Stimulated activated naive B cell treated with anti-CD40 and anti-IgM and Interleukin-4, amounts not matched to agents 10 μg/mL and 1 μg/mL and 100 μg/mL, for 72 hours (primary cell): ENCODE measurements at regions not wholly inside any gene's neighbourhood (a gene's known extent, or its start where the extent isn't known, plus 50 kb on each side); places are given as distances from the start of the nearest gene placed in this dataset.
A peak's percentile ranks its signal among the peaks of the same experiment; 100 is the strongest.
"Not testable (repeated sequence)": the region's sequence is repeated elsewhere in the genome, so short reads cannot be mapped to it uniquely, and the experiment has no call there.

ENCODE experiments used
- ATAC-seq, 2 donors: fragments of 150-1000 bp; cut with Tn5 transposase; replicated peaks; 2 replicates each; pipeline ENCODE4 v1.10.0; 2021; ENCODE audit warnings: moderate library complexity in 1 of 2
- DNase-seq: peaks from one replicate; pipeline ENCODE4 v3.0.0; 2021
- H3K27ac Mint-ChIP-seq: one replicate; pipeline ENCODE4 v1.8.0; 2022; ENCODE audit warnings: mild to moderate bottlenecking, mixed read lengths
- H3K27me3 Mint-ChIP-seq, 2 donors: one replicate each; pipeline ENCODE4 v1.8.0; 2022; ENCODE audit warnings: mixed read lengths in 2 of 2
- H3K36me3 Mint-ChIP-seq, 2 donors: one replicate each; pipeline ENCODE4 v1.8.0; 2022; ENCODE audit warnings: mixed read lengths in 2 of 2, mild to moderate bottlenecking in 1 of 2
- H3K4me1 Mint-ChIP-seq, 2 donors: one replicate each; pipeline ENCODE4 v1.8.0; 2022; ENCODE audit warnings: mixed read lengths in 2 of 2, mild to moderate bottlenecking in 1 of 2
- H3K4me3 Mint-ChIP-seq, 2 donors: one replicate each; pipeline ENCODE4 v1.8.0; 2022; ENCODE audit warnings: mild to moderate bottlenecking in 2 of 2, mixed read lengths in 2 of 2, moderate library complexity in 1 of 2
- H3K9me3 Mint-ChIP-seq, 2 donors: one replicate each; pipeline ENCODE4 v1.8.0; 2022; ENCODE audit warnings: mixed read lengths in 2 of 2, mild to moderate bottlenecking in 1 of 2

DNA sequence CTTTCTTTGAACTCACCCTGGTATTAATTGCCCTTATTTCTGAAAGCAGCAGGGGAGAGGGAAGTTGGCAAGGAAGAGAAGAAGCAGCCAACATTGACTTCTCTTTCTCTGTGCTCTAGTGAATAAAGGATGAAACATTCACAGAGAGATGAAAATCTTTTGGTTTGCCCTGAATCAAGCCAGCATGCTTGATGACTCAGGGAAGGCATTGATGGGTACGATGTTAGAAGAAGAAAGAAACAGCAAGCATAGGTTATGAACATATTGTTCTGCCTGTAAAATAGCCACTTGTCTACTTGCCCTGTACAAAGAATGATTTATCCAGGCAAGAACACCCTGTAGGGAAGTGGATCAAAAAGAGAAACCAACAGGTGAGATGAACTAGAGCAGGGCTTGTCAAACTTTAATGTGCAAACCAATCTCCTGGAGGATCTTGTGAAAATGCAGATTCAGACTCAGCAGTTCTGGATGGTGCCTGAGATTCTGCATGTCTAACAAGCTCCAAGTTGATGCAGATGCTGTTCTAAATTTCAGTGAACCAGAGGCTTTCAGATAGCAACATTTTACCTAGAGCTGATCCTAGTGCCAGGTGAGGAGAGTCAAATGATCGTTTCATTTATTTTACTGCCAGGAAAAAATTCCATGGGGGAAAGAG is 586.6 kb upstream of the TLE4 start:
- Mint-ChIP-seq H3K27me3 (peaks cover 4 to 13% of the 10 kb centered on the region in 2 donors), H3K9me3 (peaks cover 0 to 2% of the 10 kb centered on the region in 2 donors), H3K4me3 (no peak overlapping the region), H3K4me1 (no peaks in the 10 kb centered on the region), H3K36me3 (no peaks in the 10 kb centered on the region), H3K27ac (no peak overlapping the region)
- no peak for ATAC-seq
- no peak for DNase-seq

DNA sequence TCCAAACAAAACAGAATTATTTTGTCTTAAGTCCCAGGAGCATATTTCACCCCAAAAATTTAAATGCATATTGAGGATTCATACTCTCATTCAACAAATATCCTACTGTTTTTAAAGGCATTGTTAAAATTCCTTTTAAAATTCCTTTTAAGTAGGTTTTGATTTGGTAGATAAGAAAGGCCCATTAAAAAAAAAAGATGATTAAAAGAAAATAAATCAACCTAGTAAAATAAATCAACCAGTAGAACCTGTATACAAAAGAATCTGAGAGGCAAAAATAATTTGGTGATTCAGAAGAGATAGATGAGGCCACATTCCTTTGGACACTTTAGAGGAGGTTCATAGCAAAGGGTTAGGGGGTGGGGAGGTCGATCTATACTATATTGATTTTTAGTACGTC is 585.3 kb upstream of the TLE4 start:
- ATAC-seq (no peak), DNase-seq (no peak)
- Mint-ChIP-seq H3K36me3 (no peaks in the 10 kb centered on the region), H3K4me3 (no peak overlapping the region), H3K9me3 (peaks cover 0 to 2% of the 10 kb centered on the region in 2 donors), H3K27me3 (peaks cover 2 to 13% of the 10 kb centered on the region in 2 donors), H3K4me1 (no peaks in the 10 kb centered on the region), H3K27ac (no peak overlapping the region)

DNA sequence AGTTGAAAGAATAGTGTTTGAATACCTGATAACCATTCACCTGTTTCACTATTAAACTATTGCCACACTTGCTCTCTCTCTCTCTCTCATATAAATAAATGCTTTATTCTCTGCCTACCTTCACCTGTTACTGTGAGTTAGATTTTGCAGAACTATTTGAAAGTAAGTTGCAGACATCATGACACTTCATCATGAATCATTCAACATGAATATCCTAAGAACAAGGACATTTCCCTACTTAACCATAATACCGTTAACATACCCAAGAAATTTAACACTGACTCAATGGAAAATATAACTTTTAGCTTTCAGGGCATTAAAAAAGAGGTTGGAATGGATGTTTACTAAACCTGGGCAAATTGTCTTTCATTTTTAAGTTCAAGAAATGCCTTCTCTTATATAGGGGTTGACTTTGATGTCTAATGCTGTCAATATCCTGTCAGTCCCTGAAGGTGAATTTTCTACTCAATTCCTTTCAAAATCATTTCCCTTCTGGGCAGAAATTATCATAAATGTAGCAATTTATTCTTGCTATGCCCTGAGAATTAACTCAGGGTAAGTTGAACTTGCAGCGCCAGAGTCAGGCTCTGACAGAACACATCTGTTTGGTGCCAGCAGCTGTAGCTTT is 582.6 kb upstream of the TLE4 start:
- no peak overlapping the region for H3K4me3 Mint-ChIP-seq
- peaks cover 0 to 2% of the 10 kb centered on the region in 2 donors for H3K9me3 Mint-ChIP-seq
- no peak overlapping the region for H3K27ac Mint-ChIP-seq
- H3K4me1 Mint-ChIP-seq, result no peaks in the 10 kb centered on the region
- DNase-seq (no peak), ATAC-seq (no peak)
- peaks cover 0 to 12% of the 10 kb centered on the region in 2 donors for H3K27me3 Mint-ChIP-seq
- no peaks in the 10 kb centered on the region for H3K36me3 Mint-ChIP-seq

DNA sequence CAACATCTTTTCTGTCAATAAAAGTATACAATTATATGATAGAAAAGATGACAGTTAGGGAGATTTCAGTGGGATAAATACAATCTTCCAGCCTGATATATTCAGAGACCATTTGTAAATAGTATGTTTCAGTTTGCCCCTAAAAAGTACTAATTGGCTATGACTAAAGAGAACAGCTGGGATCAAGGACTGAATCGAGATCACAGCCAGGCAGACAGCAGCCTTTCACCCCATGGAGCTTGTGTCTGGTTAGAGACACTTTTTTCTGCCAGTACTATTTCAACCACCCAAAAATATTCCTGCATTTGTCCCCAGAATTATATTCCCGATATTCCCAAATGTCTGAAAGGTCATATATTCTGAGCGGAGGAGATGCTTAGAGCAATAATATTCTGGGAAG is 577.3 kb upstream of the TLE4 start:
- H3K27ac Mint-ChIP-seq, result no peak overlapping the region
- peaks cover 0 to 2% of the 10 kb centered on the region in 2 donors for H3K9me3 Mint-ChIP-seq
- ATAC-seq (no peak), DNase-seq (no peak)
- H3K36me3 Mint-ChIP-seq, result no peaks in the 10 kb centered on the region
- H3K4me3 Mint-ChIP-seq, result no peak overlapping the region
- H3K4me1 Mint-ChIP-seq, result no peaks in the 10 kb centered on the region
- H3K27me3 Mint-ChIP-seq, result no peaks in the 10 kb centered on the region

DNA sequence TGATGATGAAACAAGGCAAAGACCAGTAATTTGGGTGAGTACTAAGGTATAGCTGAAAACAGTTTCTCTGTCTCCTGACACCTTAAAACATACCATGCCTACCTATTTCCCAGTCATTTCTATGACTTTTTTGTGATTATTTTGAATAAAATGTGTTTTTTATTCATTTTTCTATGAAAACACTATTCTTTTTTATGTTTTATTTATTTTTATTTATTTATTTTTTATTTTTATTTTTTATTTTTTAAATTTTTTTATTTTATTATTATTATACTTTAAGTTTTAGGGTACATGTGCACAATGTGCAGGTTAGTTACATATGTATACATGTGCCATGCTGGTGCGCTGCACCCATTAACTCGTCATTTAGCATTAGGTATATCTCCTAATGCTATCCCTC is 576.8 kb upstream of the TLE4 start:
- not testable (repeated sequence) for H3K4me3 Mint-ChIP-seq, H3K27me3 Mint-ChIP-seq, DNase-seq, H3K36me3 Mint-ChIP-seq, H3K4me1 Mint-ChIP-seq, H3K27ac Mint-ChIP-seq, ATAC-seq, H3K9me3 Mint-ChIP-seq

DNA sequence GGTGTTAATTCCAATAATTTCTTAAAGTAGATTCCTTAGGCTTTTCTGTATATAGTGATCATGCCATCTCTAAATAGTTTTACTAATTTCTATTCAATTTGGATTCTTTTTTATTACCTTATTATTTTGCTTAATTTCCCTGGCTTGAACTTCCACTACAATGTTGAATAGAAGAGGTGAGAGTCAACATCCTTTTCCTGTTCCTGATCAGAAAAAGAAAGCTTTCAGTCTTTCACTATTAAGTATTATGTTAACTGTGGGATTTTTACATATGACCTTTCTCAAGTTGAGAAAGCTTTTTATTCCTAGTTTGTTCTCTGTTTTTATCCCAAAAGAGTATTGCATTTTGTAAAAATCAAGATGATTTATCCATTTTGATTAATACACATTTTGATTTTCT is 574.5 kb upstream of the TLE4 start:
- Mint-ChIP-seq H3K9me3 (peaks cover 0 to 3% of the 10 kb centered on the region in 2 donors), H3K27ac (no peak overlapping the region), H3K4me3 (no peak overlapping the region), H3K4me1 (no peaks in the 10 kb centered on the region), H3K36me3 (no peaks in the 10 kb centered on the region), H3K27me3 (peaks cover 0 to 7% of the 10 kb centered on the region in 2 donors)
- no peak for ATAC-seq
- DNase-seq, result no peak

DNA sequence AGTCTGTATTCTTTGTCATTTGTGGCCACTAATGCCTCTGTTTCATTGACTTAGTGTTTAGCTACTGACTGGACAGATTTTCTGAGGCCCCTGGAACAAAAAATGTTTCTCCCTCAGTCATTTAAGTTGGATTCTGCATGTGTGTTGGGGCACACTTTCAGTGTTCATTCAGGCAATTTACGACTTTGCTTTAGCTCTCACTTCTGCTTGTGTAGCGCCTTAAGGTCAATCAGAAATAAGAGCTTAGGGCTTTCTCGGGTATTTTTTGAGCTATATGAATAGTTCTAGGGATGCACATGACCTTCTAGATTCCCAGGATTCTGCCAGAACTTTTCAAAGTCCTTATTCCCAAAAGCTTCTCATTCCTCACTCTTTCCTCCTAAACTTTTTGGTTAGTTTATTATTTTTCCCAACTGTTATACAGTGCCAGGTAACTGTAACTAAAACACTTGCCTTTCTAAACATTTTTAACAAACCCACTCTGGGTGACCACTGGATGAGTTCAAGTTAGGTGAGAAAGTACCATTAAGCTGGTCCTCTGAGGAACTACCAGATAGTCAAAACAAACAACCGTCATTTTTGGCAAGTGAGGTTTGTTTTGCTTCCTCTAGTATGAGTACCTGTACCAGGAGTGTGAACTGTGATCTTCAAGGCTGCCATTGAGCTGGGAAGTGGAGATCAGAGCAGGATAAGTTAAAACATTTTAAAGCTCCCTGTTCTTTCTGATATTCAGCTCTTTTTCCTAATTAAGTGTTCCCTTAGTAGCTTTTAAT is 571.3 kb upstream of the TLE4 start:
- H3K27ac Mint-ChIP-seq, result no peak overlapping the region
- H3K27me3 Mint-ChIP-seq, result peaks cover 0 to 7% of the 10 kb centered on the region in 2 donors
- peaks cover 0 to 3% of the 10 kb centered on the region in 2 donors for H3K9me3 Mint-ChIP-seq
- ATAC-seq (no peak), DNase-seq (no peak)
- no peaks in the 10 kb centered on the region for H3K4me1 Mint-ChIP-seq
- H3K4me3 Mint-ChIP-seq, result no peak overlapping the region
- no peaks in the 10 kb centered on the region for H3K36me3 Mint-ChIP-seq

DNA sequence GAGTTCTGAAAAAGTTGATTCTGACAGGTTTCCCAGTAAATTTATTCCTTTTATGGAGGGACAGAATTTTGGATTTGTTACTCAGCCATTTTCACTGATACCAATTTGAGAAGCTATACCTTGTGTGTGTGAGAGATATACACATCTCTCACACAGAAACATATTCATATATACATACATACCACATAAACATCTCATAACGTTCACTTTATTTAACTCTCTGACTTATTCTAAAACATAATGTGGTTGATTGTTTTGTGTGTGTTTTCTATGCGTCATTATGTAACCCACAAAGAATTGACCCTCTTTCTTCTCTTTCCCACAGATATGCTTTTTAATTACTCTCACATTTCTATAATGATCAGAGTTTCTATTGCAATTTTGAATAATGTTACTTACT is 570.8 kb upstream of the TLE4 start:
- DNase-seq (no peak), ATAC-seq (no peak)
- H3K4me3 Mint-ChIP-seq, result no peak overlapping the region
- no peak overlapping the region for H3K27ac Mint-ChIP-seq
- no peaks in the 10 kb centered on the region for H3K4me1 Mint-ChIP-seq
- H3K36me3 Mint-ChIP-seq, result no peaks in the 10 kb centered on the region
- peaks cover 1 to 7% of the 10 kb centered on the region in 2 donors for H3K27me3 Mint-ChIP-seq
- H3K9me3 Mint-ChIP-seq, result peaks cover 0 to 3% of the 10 kb centered on the region in 2 donors

DNA sequence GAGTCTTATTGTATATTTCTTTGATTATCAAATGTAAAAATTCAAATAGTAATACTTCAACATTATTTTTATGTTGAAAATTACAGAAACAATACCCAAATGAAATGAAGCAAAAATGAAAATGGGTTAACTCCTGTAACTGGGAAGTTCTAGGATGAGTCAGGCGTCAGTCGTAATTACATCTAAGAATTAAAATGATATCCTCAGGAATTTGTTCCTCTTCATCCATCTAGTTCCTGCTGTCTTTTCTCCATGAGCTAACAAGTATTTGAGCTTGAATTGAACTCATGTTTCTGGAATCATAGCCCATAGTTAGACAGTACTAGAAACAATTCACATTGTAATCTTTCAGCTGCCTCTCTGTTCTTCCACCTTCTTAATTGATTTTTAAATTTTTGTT is 568.3 kb upstream of the TLE4 start:
- H3K4me3 Mint-ChIP-seq, result no peak overlapping the region
- H3K27ac Mint-ChIP-seq, result no peak overlapping the region
- no peaks in the 10 kb centered on the region for H3K36me3 Mint-ChIP-seq
- DNase-seq (no peak), ATAC-seq (no peak)
- peaks cover 5 to 7% of the 10 kb centered on the region in 2 donors for H3K27me3 Mint-ChIP-seq
- peaks cover 5 to 12% of the 10 kb centered on the region in 2 donors for H3K4me1 Mint-ChIP-seq
- H3K9me3 Mint-ChIP-seq, result peaks cover 0 to 3% of the 10 kb centered on the region in 2 donors

DNA sequence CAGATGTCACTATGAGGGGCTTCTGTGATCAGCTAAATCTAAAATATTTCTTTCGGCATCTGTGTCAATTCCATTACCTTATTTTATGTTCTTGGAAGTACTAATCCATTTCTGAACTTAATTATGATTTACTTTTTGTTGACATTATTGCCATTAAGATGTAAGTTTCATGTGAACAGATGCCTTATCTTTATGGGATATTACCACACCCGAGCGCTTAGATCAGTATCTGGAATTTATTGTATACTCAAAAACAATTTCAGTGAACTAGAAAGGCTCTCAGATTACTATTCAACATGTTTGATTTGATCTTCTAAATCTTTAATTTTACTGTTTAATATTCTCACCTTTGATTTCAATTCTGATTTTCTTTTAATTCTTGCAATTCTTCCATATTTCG is 567.7 kb upstream of the TLE4 start:
- no peak overlapping the region for H3K27ac Mint-ChIP-seq
- no peak overlapping the region for H3K4me3 Mint-ChIP-seq
- peaks cover 7 to 14% of the 10 kb centered on the region in 2 donors for H3K4me1 Mint-ChIP-seq
- no peaks in the 10 kb centered on the region for H3K36me3 Mint-ChIP-seq
- H3K27me3 Mint-ChIP-seq, result peaks cover 5 to 7% of the 10 kb centered on the region in 2 donors
- H3K9me3 Mint-ChIP-seq, result peaks cover 0 to 3% of the 10 kb centered on the region in 2 donors
- DNase-seq (no peak), ATAC-seq (no peak)

DNA sequence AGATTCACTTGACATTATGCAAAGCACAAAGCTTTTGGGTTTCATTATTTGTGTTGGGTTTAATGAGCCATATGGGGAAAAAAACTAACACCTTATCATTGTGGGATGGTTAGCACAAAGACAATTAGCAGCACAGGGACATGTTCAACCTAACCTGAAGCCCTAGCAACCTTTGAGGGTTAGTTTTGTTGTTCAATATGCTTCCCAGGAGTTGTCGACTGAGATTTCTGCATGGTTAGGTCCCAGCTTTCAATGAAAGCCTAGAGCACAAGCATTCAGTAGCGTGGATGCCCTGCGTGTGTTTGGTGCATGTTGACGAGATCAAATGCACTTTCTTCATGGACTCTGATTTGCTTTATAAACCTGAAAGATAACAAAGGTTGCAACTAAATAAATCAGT is 565.2 kb upstream of the TLE4 start:
- Mint-ChIP-seq H3K27me3 (peaks cover 0 to 5% of the 10 kb centered on the region in 2 donors), H3K36me3 (no peaks in the 10 kb centered on the region), H3K27ac (no peak overlapping the region), H3K9me3 (peaks cover 0 to under 1% of the 10 kb centered on the region in 2 donors), H3K4me3 (no peak overlapping the region), H3K4me1 (peaks cover 7 to 14% of the 10 kb centered on the region in 2 donors)
- DNase-seq (no peak), ATAC-seq (no peak)

DNA sequence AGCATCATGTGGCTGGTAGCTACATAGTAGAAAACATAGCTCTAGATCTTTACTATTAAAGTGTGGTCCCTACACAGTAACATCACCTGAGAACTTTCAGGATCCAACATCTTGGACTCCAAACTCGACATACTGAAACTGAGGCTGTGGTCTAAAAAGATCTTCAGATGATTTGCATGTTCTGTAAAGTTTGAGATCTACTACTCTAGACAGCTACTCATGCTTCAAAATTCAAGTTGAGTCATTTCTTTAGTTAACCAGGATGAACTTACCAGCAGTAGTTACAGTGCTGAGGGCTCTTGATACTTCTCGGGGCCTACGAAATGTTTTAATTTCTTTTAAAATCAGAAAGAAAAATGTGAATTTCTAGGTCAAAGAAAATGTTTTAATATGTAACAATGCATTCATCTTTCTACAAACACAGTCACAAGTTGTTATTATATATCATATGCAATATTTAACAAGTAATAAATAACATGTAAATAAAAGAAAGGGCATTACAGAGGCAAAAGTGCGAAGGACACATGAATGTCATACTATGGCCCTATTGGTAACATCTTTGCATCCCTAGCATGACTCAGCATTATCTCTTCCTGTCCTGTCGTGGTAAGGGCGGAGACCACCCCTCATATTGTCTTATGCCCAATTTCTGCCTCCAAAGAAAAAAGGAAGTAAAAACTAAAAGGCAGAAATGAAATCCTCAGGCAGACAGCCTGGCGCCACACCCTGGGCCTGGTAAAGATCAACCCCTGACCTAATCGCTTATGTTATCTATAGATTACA is 563.9 kb upstream of the TLE4 start:
- H3K36me3 Mint-ChIP-seq, result no peaks in the 10 kb centered on the region
- no peak overlapping the region for H3K4me3 Mint-ChIP-seq
- peaks cover 0 to 2% of the 10 kb centered on the region in 2 donors for H3K9me3 Mint-ChIP-seq
- peak; percentile 69 to 78 for ATAC-seq
- no peak for DNase-seq
- H3K27me3 Mint-ChIP-seq, result peaks cover 0 to 5% of the 10 kb centered on the region in 2 donors
- peak overlapping the region; percentile 4 for H3K27ac Mint-ChIP-seq
- H3K4me1 Mint-ChIP-seq, result peaks cover 7 to 14% of the 10 kb centered on the region in 2 donors

DNA sequence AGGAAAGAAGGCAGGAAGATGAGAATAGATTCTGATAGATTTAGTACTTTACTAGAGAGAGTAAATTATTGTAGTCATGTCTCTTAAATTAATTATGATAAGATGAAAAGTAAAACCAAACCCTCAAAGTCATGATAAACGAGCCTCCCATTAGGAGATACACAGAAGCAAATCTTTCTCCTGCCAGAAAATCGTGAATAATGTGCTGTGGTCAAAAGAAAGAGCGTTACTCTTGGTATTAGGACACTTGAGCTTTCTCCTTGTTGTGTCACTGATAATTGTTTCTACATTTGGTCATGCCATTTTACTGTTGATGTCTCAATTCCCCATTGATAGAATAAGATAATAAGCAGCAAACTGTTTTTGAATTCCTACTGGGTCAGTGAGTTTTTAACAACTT is 562.8 kb upstream of the TLE4 start:
- H3K9me3 Mint-ChIP-seq, result peaks cover 0 to 2% of the 10 kb centered on the region in 2 donors
- ATAC-seq (no peak), DNase-seq (no peak)
- no peaks in the 10 kb centered on the region for H3K36me3 Mint-ChIP-seq
- H3K4me3 Mint-ChIP-seq, result no peak overlapping the region
- peaks cover 0 to 5% of the 10 kb centered on the region in 2 donors for H3K27me3 Mint-ChIP-seq
- H3K4me1 Mint-ChIP-seq, result peaks cover 7 to 14% of the 10 kb centered on the region in 2 donors
- no peak overlapping the region for H3K27ac Mint-ChIP-seq

DNA sequence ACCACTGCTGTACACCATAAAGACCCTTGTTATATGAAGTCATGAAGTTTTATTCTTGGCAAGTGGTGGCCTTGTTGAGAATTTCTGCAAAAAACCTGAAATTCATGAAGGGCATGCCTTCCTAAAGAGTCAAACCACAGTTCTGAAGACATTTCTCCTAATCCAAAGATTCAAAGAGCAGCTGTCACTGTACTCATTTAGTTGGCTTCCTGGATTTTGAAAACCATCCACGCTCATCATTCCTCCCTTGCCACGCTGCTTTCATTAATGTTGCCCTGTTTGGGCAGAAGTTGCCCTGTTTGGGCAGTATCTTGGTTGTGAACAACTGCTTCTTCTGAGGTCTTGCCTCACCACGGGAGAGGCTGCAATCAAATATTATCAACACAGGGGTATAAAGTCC is 560.3 kb upstream of the TLE4 start:
- Mint-ChIP-seq H3K27me3 (no peaks in the 10 kb centered on the region), H3K4me3 (no peak overlapping the region), H3K4me1 (peaks cover 7 to 14% of the 10 kb centered on the region in 2 donors), H3K27ac (no peak overlapping the region), H3K36me3 (no peaks in the 10 kb centered on the region), H3K9me3 (peaks cover 0 to 2% of the 10 kb centered on the region in 2 donors)
- no peak for ATAC-seq
- DNase-seq, result no peak
